SK-N-SH (cell line): ENCODE measurements at regions not wholly inside any gene's neighbourhood (a gene's known extent, or its start where the extent isn't known, plus 50 kb on each side); places are given as distances from the start of the nearest gene placed in this dataset.
A peak's percentile ranks its signal among the peaks of the same experiment; 100 is the strongest.

Experiments
- CTCF ChIA-PET: fragments of 300-600, 350-600 bp; formaldehyde crosslinking; extraction: SDS; loops from one replicate; lab custom pipeline; 2021; lab: Yijun Ruan, JAX
- POLR2A ChIA-PET: fragments of 350-600 bp; sonication (Branson Sonifier 250); formaldehyde crosslinking; extraction: SDS; loops from one replicate; lab custom pipeline; 2020; ENCODE audit warnings: antibody characterized with exemption, inconsistent platforms; lab: Yijun Ruan, JAX
- DNase-seq: peaks from one replicate; pipeline ENCODE4 v3.0.0; 2012
- H2AFZ ChIP-seq: fragments of 200-600 bp; sonication (generic); 2 replicates; pipeline ENCODE4 v1.8.1; 2016; ENCODE audit warnings: antibody characterized with exemption, mild to moderate bottlenecking, low read depth
- H3F3A ChIP-seq: fragments of 200-600 bp; sonication (generic); replicated peaks from 2 replicates; pipeline ENCODE3; 2016; ENCODE audit warnings: antibody characterized with exemption, mild to moderate bottlenecking; ENCODE audit not compliant: insufficient read depth
- H3K27ac ChIP-seq, 2 experiments: fragments of 200-500 bp in 1 of 2; fragments of 200-600 bp in 1 of 2; sonication (Bioruptor generic) in 1 of 2; sonication (generic), shearing (Covaris generic) in 1 of 2; 2 replicates each; pipeline versions ENCODE4 v1.5.1 to v1.6.1; 2014 to 2016; ENCODE audit warnings: low read depth in 2 of 2, inconsistent platforms in 1 of 2, low read length in 1 of 2, mild to moderate bottlenecking in 1 of 2, mixed read lengths in 1 of 2
- H3K27me3 ChIP-seq: fragments of 200-600 bp; sonication (generic), shearing (Covaris generic); 2 replicates; pipeline ENCODE4 v1.6.1; 2016; ENCODE audit warnings: mixed run types; ENCODE audit not compliant: insufficient read depth
- H3K36me3 ChIP-seq, 2 experiments: fragments of 200-500 bp in 1 of 2; fragments of 200-600 bp in 1 of 2; sonication (Bioruptor generic) in 1 of 2; sonication (generic) in 1 of 2; replicated peaks in 1 of 2; 2 replicates each; pipeline versions ENCODE3 to v1.5.1; 2014 to 2016; ENCODE audit warnings: low read length in 1 of 2, mild to moderate bottlenecking in 1 of 2; ENCODE audit not compliant: insufficient read depth in 2 of 2, control insufficient read depth in 1 of 2
- H3K4me1 ChIP-seq, 2 experiments: fragments of 200-500 bp in 1 of 2; fragments of 200-600 bp in 1 of 2; sonication (Bioruptor generic) in 1 of 2; sonication (generic), shearing (Covaris generic) in 1 of 2; 2 replicates each; pipeline versions ENCODE4 v1.5.1 to v1.6.1; 2014 to 2016; ENCODE audit warnings: low read depth in 1 of 2, low read length in 1 of 2, mixed run types in 1 of 2; ENCODE audit not compliant: insufficient read depth in 2 of 2, control insufficient read depth in 1 of 2
- H3K4me2 ChIP-seq: fragments of 200-600 bp; sonication (generic), shearing (Covaris generic); 2 replicates; pipeline ENCODE4 v1.6.1; 2017; ENCODE audit warnings: mixed run types
- H3K4me3 ChIP-seq, 2 experiments: fragments of 200-500 bp in 1 of 2; fragments of 200-600 bp in 1 of 2; sonication (Bioruptor generic) in 1 of 2; sonication (generic), shearing (Covaris generic) in 1 of 2; 2 replicates each; pipeline versions ENCODE4 v1.5.1 to v1.8.1; 2014 to 2016; ENCODE audit warnings: low read depth in 2 of 2, inconsistent platforms in 1 of 2, low read length in 1 of 2, mild to moderate bottlenecking in 1 of 2, mixed read lengths in 1 of 2, moderate library complexity in 1 of 2
- H3K79me2 ChIP-seq: fragments of 200-600 bp; sonication (generic); 2 replicates; pipeline ENCODE4 v1.8.1; 2017; ENCODE audit warnings: mild to moderate bottlenecking; ENCODE audit not compliant: insufficient read depth
- H3K9ac ChIP-seq: fragments of 200-600 bp; sonication (generic); 2 replicates; pipeline ENCODE4 v1.6.1; 2017; ENCODE audit warnings: mixed run types
- H3K9me2 ChIP-seq: fragments of 200-600 bp; sonication (generic); 2 replicates; pipeline ENCODE4 v1.6.1; 2017; ENCODE audit warnings: mixed run types
- H3K9me3 ChIP-seq: fragments of 200-600 bp; sonication (generic); 2 replicates; pipeline ENCODE4 v1.6.1; 2017; ENCODE audit warnings: mixed run types, mild to moderate bottlenecking, moderate library complexity
- H4K20me1 ChIP-seq: fragments of 200-600 bp; sonication (generic); 2 replicates; pipeline ENCODE4 v1.6.1; 2017; ENCODE audit warnings: mild to moderate bottlenecking, mixed run types; ENCODE audit not compliant: insufficient read depth
- EZH2phosphoT487 ChIP-seq: fragments of 200-600 bp; sonication (generic); IDR thresholded peaks from 2 replicates; pipeline ENCODE4 v1.6.1; 2017; ENCODE audit warnings: low read depth, mixed run types, mild to moderate bottlenecking, antibody characterized with exemption, moderate library complexity, borderline replicate concordance
- GABPA ChIP-seq: IDR thresholded peaks from 2 replicates; pipeline ENCODE4 v1.4.0; 2012; ENCODE audit warnings: low read depth, mild to moderate bottlenecking
- JUND ChIP-seq: IDR thresholded peaks from 2 replicates; pipeline ENCODE4 v1.4.0; 2012
- MEF2A ChIP-seq: IDR thresholded peaks from 2 replicates; pipeline ENCODE4 v1.4.0; 2012; ENCODE audit warnings: low read depth, borderline replicate concordance
- MXI1 ChIP-seq: IDR thresholded peaks from 2 replicates; pipeline ENCODE4 v1.6.1; 2012; ENCODE audit warnings: mild to moderate bottlenecking, low read depth, low read length, improper control_type of control experiment
- NFIC ChIP-seq: IDR thresholded peaks from 2 replicates; pipeline ENCODE4 v1.4.0; 2012; ENCODE audit warnings: borderline replicate concordance
- NRF1 ChIP-seq: IDR thresholded peaks from 2 replicates; pipeline ENCODE4 v1.6.1; 2012; ENCODE audit warnings: low read depth, mild to moderate bottlenecking, low read length
- RCOR1 ChIP-seq: fragments of 150-350 bp; IDR thresholded peaks from 2 replicates; pipeline ENCODE4 v1.6.1; 2017; ENCODE audit warnings: antibody characterized with exemption, low read length
- TAF1 ChIP-seq: IDR thresholded peaks from 2 replicates; pipeline ENCODE4 v1.6.1; 2012; ENCODE audit warnings: low read depth, mild to moderate bottlenecking, low read length, moderate library complexity, borderline replicate concordance
- WGBS: methylation state at CpG from one replicate; pipeline ENCODE4 v1.1.6; 2017; ENCODE audit warnings: low lambda C conversion rate; 5-methylcytosine and 5-hydroxymethylcytosine counted together
- TF ChIP-seq, protein P1 (sequence below): IDR thresholded peaks from 2 replicates; pipeline ENCODE4; 2012
- TF ChIP-seq, protein P2 (sequence below): fragments of 200-600 bp; sonication (generic); IDR thresholded peaks from 2 replicates; pipeline ENCODE4 v1.6.1; 2017; ENCODE audit warnings: antibody characterized with exemption, mild to moderate bottlenecking, moderate library complexity

DNA sequence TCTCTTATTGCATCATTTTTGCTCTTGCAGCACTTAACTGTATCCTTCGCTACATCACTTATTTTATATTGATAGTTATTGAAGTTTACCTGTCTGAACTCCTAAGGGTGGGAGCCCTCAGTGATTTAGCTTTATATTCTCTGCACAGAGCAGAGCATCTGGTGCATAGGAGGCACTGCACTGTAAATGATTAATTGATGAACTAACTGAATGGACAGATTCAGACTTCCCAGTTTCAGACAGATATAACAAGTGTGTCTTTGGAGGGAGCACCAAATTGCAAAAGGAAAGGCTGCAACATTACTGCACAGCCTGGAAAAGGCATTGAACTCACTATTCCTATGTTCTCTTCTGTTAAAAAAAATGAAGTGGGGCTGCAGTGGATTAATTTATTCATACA is 160.3 kb downstream of the EDN1 start (continued):
- TF ChIP-seq, protein P1, sequence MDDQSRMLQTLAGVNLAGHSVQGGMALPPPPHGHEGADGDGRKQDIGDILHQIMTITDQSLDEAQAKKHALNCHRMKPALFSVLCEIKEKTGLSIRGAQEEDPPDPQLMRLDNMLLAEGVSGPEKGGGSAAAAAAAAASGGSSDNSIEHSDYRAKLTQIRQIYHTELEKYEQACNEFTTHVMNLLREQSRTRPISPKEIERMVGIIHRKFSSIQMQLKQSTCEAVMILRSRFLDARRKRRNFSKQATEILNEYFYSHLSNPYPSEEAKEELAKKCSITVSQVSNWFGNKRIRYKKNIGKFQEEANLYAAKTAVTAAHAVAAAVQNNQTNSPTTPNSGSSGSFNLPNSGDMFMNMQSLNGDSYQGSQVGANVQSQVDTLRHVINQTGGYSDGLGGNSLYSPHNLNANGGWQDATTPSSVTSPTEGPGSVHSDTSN = no peak
- TF ChIP-seq EZH2phosphoT487 (no peak), JUND (no peak)

DNA sequence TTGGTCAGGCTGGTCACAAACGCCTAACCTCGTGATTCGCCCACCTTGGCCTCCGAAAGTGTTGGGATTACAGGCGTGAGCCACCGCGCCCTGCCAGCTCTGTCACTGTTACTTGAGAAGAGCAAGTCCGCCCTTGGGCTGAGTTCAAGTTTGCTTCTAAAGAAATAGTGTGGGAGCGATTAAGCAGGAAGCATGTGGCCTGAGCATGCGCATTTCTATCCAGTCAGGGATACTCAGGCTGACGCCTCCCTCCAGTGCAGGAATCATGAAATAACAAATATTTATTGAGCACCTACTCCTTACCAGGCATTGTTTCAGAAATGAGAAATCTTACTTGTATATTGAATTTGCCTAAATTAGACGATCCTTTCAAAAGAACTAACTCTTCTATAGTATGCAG is 166.2 kb downstream of the EDN1 start:
- H3K9me2 ChIP-seq = no peaks in the 10 kb centered on the region
- H3K9ac ChIP-seq = no peak overlapping the region
- H4K20me1 ChIP-seq = no peaks in the 10 kb centered on the region
- ChIA-PET POLR2A (no interaction called here), CTCF (no interaction called here)
- H3K27me3 ChIP-seq = no peaks in the 10 kb centered on the region
- no peak for DNase-seq
- TF ChIP-seq GABPA (no peak), MXI1 (no peak), MEF2A (no peak), RCOR1 (no peak), TAF1 (no peak), EZH2phosphoT487 (no peak), NFIC (no peak)
- TF ChIP-seq, protein P2, sequence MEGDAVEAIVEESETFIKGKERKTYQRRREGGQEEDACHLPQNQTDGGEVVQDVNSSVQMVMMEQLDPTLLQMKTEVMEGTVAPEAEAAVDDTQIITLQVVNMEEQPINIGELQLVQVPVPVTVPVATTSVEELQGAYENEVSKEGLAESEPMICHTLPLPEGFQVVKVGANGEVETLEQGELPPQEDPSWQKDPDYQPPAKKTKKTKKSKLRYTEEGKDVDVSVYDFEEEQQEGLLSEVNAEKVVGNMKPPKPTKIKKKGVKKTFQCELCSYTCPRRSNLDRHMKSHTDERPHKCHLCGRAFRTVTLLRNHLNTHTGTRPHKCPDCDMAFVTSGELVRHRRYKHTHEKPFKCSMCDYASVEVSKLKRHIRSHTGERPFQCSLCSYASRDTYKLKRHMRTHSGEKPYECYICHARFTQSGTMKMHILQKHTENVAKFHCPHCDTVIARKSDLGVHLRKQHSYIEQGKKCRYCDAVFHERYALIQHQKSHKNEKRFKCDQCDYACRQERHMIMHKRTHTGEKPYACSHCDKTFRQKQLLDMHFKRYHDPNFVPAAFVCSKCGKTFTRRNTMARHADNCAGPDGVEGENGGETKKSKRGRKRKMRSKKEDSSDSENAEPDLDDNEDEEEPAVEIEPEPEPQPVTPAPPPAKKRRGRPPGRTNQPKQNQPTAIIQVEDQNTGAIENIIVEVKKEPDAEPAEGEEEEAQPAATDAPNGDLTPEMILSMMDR = no peak
- TF ChIP-seq, protein P1 = no peak
- no peaks in the 10 kb centered on the region for H3K9me3 ChIP-seq
- H3K27ac ChIP-seq = no peak overlapping the region
- no peak overlapping the region for H3K4me2 ChIP-seq
- 82% methylated on average over 11 of the region's 12 CpGs for WGBS
- no peaks in the 10 kb centered on the region for H3K4me1 ChIP-seq
- no peaks in the 10 kb centered on the region for H3F3A ChIP-seq
- no peaks in the 10 kb centered on the region for H3K79me2 ChIP-seq
- H3K36me3 ChIP-seq = no peaks in the 10 kb centered on the region
- H2AFZ ChIP-seq = no peak overlapping the region
- H3K4me3 ChIP-seq = no peak overlapping the region

DNA sequence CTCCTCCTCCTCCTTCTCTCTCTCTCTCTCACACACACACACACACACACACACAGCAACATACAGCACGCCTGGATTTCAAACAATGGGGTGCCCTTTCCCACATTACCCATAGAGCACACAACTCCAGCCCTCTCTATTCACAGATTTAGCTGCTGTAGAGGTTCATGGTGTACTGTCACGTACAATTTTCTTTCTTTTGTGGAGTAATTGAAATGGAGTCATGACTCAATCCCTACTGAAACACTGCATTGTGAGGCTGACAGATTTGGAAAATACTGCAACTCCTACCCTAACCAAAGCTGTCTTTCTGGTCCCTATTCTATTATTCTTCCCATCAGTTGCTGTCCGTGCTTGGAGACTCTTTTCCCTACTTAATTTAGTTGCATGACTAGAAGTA is 166.9 kb downstream of the EDN1 start:
- ChIA-PET CTCF (no interaction called here), POLR2A (no interaction called here)
- Histone ChIP-seq H3K4me2 (no peak overlapping the region), H3K27ac (no peak overlapping the region), H3K79me2 (no peaks in the 10 kb centered on the region), H3F3A (no peaks in the 10 kb centered on the region), H3K36me3 (no peaks in the 10 kb centered on the region), H3K4me3 (no peak overlapping the region), H3K9me2 (no peaks in the 10 kb centered on the region), H4K20me1 (no peaks in the 10 kb centered on the region), H3K27me3 (no peaks in the 10 kb centered on the region), H3K9me3 (no peaks in the 10 kb centered on the region), H3K9ac (no peak overlapping the region), H3K4me1 (no peaks in the 10 kb centered on the region), H2AFZ (no peak overlapping the region)
- DNase-seq = no peak
- TF ChIP-seq, protein P1 = 0 out of 2 replicates have a peak, but pooled peaks have one; percentile 10
- no peak for TF ChIP-seq NRF1
- WGBS = 62% methylated on average over 3 of the region's 3 CpGs
